ENCODE measurements at regions not wholly inside any gene's neighbourhood (a gene's known extent, or its start where the extent isn't known, plus 50 kb on each side); places are given as distances from the start of the nearest gene placed in this dataset.
A peak's percentile ranks its signal among the peaks of the same experiment; 100 is the strongest.
"Not testable (repeated sequence)": the region's sequence is repeated elsewhere in the genome, so short reads cannot be mapped to it uniquely, and the experiment has no call there.

DNA sequence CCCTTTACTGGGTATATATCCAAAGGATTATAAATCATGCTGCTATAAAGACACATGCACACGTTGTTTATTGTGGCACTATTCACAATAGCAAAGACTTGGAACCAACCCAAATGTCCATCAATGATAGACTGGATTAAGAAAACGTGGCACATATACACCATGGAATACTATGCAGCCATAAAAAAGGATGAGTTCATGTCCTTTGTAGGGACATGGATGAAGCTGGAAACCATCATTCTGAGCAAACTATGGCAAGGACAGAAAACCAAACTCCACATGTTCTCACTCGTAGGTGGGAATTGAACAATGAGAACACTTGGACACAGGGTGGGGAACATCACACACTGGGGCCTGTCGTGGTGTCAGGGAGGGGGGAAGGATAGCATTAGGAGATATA, 59.2 kb downstream of the CXorf49B start:
- DNase-seq (ENCODE audit: low spot score) = not testable (repeated sequence)

DNA sequence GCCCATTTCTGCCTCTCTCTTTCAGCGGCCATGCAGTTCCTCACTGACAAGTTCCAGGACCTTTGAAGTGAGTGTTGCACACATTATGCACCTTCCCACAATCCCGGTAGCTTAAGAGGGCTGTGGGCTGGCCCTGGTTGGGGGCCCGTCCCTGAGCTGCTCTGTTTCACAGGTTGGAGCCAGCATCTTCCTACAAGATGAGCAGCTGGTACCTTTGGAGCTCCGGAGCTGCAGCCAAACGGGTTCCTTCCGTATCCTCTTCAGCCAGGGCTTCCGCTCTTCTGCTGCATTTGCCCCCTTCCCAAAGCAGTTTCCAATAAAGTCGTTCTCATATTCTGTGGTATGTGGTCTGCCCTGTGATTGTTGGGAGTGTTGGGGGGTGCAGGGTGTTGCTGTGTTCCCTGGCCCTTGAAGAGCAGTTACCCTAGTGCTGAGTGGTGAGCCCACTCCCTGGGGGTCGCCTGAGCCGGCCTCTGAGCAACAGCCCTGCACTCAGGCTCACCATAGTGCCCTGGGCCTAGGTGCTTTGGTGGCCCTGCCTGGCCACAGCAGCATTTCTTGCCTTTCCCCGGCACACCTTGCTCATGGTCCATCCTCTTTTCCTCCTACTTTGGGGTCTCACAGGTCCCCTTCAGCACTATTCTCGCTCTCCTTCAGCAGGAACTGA, 60.4 kb downstream of the CXorf49B start:
- DNase-seq (ENCODE audit: low spot score) = no peak

DNA sequence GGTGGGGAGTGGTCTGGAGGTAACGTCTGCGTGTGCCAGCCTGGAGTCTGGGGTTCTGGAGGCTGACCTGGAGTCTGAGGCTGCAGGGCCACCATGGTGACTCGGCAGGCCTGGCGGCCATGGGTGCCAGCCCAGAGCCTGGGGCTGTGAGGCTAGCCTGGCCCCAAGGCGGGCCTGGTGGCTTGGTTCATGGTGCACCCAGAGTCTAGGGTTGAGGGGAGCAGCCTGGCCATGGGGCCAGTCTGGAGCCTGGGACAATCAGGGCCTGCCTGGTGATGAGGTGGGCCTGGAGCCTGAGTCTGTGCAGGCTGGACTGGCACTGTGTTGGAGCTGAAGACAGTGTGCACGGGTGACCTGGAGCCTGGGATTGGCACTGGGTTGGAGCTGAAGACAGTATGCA, 64.9 kb downstream of the CXorf49B start:
- no peak for DNase-seq (ENCODE audit: low spot score)

- not testable (repeated sequence) for DNase-seq (ENCODE audit: low spot score)
Measured at GRCh38 chrX:71838092-71838491, 72.6 kb upstream of the NHSL2 start.

GRCh38 chrX:71846429-71846828, 64.2 kb upstream of the NHSL2 start:
- peak; percentile 72 for DNase-seq (ENCODE audit: low spot score)

- no peak for DNase-seq (ENCODE audit: low spot score)
Measured at GRCh38 chrX:71852182-71852581, 58.5 kb upstream of the NHSL2 start.

DNA sequence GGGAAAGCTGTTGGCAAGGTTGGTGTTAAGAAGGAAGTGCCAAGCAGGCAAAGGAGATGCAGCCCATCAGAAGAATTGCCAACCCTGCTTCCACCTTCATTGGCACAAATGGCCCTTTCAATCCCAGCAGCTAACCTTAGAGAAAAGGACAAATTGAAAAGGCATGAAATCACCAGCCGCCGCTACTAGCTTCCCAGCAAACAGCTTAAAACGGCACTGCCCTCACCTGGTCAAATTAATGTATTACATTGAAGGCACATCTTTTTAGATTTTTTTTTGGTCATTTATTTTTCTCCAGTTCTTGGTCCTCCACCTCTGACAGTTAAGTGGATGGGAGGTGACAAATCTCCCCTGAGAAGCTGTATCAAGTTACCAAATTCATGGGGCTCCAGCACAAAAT, 51.0 kb upstream of the NHSL2 start:
- DNase-seq (ENCODE audit: low spot score) = peak; percentile 49

All from A172 (cell line).